Chondrocyte (in vitro differentiated cells): ENCODE measurements at regions not wholly inside any gene's neighbourhood (a gene's known extent, or its start where the extent isn't known, plus 50 kb on each side); places are given as distances from the start of the nearest gene placed in this dataset.

ENCODE experiments used
- DNase-seq: peaks from one replicate; pipeline ENCODE4 v3.0.0; 2021; ENCODE audit warnings: mixed read lengths, low spot score
- H3K27ac Mint-ChIP-seq: one replicate; pipeline ENCODE4 v1.8.0; 2021; ENCODE audit warnings: mild to moderate bottlenecking, moderate library complexity, mixed read lengths; ENCODE audit not compliant: unreplicated experiment
- H3K27me3 Mint-ChIP-seq: 2 replicates; pipeline ENCODE4 v1.8.0; 2021; ENCODE audit warnings: low read depth, mixed read lengths
- H3K36me3 Mint-ChIP-seq: 2 replicates; pipeline ENCODE4 v1.8.0; 2021; ENCODE audit warnings: low read depth, mixed read lengths
- H3K4me1 Mint-ChIP-seq: 2 replicates; pipeline ENCODE4 v1.8.0; 2021; ENCODE audit warnings: low read depth, mild to moderate bottlenecking, mixed read lengths
- H3K4me3 Mint-ChIP-seq: one replicate; pipeline ENCODE4 v1.8.0; 2021; ENCODE audit warnings: mild to moderate bottlenecking, moderate library complexity, mixed read lengths; ENCODE audit not compliant: unreplicated experiment
- H3K9me3 Mint-ChIP-seq: 2 replicates; pipeline ENCODE4 v1.8.0; 2021; ENCODE audit warnings: low read depth, mixed read lengths
- CTCF ChIP-seq: fragments of 200-600 bp; sonication (generic); IDR thresholded peaks from 2 replicates; pipeline ENCODE4 v1.5.0; 2021; ENCODE audit warnings: antibody characterized with exemption, mild to moderate bottlenecking, moderate library complexity

GRCh38 chr19:34305221-34306083 lies 51.1 kb downstream of the GARRE1 start:
- no peak for TF ChIP-seq CTCF
- peak overlapping the region; percentile 29 for H3K27ac Mint-ChIP-seq
- H3K36me3 Mint-ChIP-seq, result peaks cover 14% of the 10 kb centered on the region
- no peaks in the 10 kb centered on the region for H3K9me3 Mint-ChIP-seq
- H3K27me3 Mint-ChIP-seq, result no peaks in the 10 kb centered on the region
- peaks cover 14% of the 10 kb centered on the region for H3K4me1 Mint-ChIP-seq
- DNase-seq, result no peak
- no peak overlapping the region for H3K4me3 Mint-ChIP-seq

GRCh38 chr19:34306213-34306661 lies 51.9 kb downstream of the GARRE1 start:
- TF ChIP-seq CTCF, result no peak
- no peaks in the 10 kb centered on the region for H3K9me3 Mint-ChIP-seq
- H3K4me3 Mint-ChIP-seq, result no peak overlapping the region
- DNase-seq, result no peak
- H3K27me3 Mint-ChIP-seq, result no peaks in the 10 kb centered on the region
- H3K27ac Mint-ChIP-seq, result peak overlapping the region; percentile 29
- H3K36me3 Mint-ChIP-seq, result peaks cover 9% of the 10 kb centered on the region
- H3K4me1 Mint-ChIP-seq, result peaks cover 14% of the 10 kb centered on the region

- H3K4me3 Mint-ChIP-seq, result no peak overlapping the region
- no peak for TF ChIP-seq CTCF
- H3K27ac Mint-ChIP-seq, result peak overlapping the region; percentile 50
- H3K4me1 Mint-ChIP-seq, result peaks cover 14% of the 10 kb centered on the region
- peaks cover 9% of the 10 kb centered on the region for H3K36me3 Mint-ChIP-seq
- no peaks in the 10 kb centered on the region for H3K9me3 Mint-ChIP-seq
- DNase-seq, result no peak
- no peaks in the 10 kb centered on the region for H3K27me3 Mint-ChIP-seq
Measured at GRCh38 chr19:34306824-34307223, 52.5 kb downstream of the GARRE1 start.

DNA sequence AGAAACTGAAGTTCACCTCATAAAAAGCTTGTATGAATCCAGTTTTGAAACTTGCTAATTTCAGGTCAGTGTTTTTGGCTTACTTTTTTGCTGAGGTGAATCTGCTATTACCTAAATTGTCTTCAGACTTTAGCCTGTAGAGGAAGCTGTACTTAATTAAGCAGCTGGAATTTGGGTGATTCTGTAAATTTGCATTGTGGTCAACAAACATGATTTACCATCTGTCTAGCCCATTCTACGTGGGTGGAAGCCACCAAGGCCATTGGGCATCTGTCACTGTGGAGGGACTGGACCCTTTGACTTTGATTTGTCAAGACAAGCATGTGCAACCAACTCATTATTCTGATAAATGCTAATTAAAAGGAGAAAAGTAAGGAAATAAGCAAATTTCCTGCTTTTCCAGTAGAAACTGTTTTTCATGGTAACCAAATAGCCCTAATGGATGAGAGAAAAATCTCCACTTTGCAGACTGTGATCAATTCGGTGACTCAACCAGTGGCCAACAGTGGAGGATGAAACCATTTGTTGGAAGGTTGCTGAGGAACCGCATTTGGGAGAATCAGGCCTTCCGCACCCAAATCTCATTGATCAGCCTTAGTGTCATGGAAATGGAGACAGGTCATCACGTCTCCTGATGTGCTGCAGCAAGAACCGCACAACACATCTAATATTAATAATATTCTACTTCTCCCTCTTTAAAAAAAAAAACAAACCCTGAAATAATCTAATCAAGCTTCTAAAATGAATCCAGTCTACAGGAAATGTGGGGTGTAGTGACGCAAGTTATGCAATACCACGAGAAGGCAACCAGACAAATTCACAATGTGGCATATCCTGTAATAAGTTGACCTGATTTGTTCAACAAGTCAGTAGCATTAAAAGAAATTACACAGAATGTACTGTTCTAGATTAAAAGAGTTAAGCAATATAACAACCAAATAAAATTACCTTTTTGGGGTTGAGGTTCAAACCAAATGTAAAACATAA lies 54.3 kb downstream of the GARRE1 start:
- Mint-ChIP-seq H3K4me3 (no peak overlapping the region), H3K27me3 (no peaks in the 10 kb centered on the region), H3K4me1 (peaks cover 23% of the 10 kb centered on the region), H3K9me3 (no peaks in the 10 kb centered on the region), H3K27ac (no peak overlapping the region), H3K36me3 (peaks cover 7% of the 10 kb centered on the region)
- no peak for DNase-seq
- no peak for TF ChIP-seq CTCF
